Ishikawa (cell line): ENCODE measurements at regions not wholly inside any gene's neighbourhood (a gene's known extent, or its start where the extent isn't known, plus 50 kb on each side); places are given as distances from the start of the nearest gene placed in this dataset.

Experiments
- TAF1 ChIP-seq: IDR thresholded peaks from 2 replicates; pipeline ENCODE4 v1.6.1; 2012; ENCODE audit warnings: low read depth, mild to moderate bottlenecking
- YY1 ChIP-seq: IDR thresholded peaks from 2 replicates; pipeline ENCODE4 v1.6.1; 2012; ENCODE audit warnings: low read depth
- ZBTB7A ChIP-seq: IDR thresholded peaks from 2 replicates; pipeline ENCODE4 v1.6.1; 2012; ENCODE audit warnings: low read depth

GRCh38 chr5:26625099-26625498 is 413.3 kb downstream of the CDH9 start:
- TF ChIP-seq TAF1 (no peak), YY1 (no peak), ZBTB7A (no peak)
